H9 (cell line): ENCODE measurements at regions not wholly inside any gene's neighbourhood (a gene's known extent, or its start where the extent isn't known, plus 50 kb on each side); places are given as distances from the start of the nearest gene placed in this dataset.

ENCODE experiments used
- DNase-seq: peaks from one replicate; pipeline ENCODE4 v3.0.0-alpha.2; 2017
- H2AFZ ChIP-seq: one replicate; pipeline ENCODE4 v1.6.1; 2013; ENCODE audit warnings: mild to moderate bottlenecking, low read length, control low read depth, moderate library complexity
- H2AK5ac ChIP-seq: 2 replicates; pipeline ENCODE4 v1.6.1; 2013; ENCODE audit warnings: low read length, control low read depth, mixed read lengths; ENCODE audit not compliant: insufficient read length
- H2BK120ac ChIP-seq: one replicate; pipeline ENCODE4 v1.6.1; 2013; ENCODE audit warnings: low read depth, mild to moderate bottlenecking, low read length, control low read depth, inconsistent platforms; ENCODE audit not compliant: poor library complexity, severe bottlenecking
- H2BK12ac ChIP-seq: 2 replicates; pipeline ENCODE4 v1.6.1; 2013; ENCODE audit warnings: low read length, control low read depth, mixed read lengths, low read depth; ENCODE audit not compliant: insufficient read length
- H2BK15ac ChIP-seq: 2 replicates; pipeline ENCODE4 v1.6.1; 2013; ENCODE audit warnings: low read depth, low read length, control low read depth
- H2BK20ac ChIP-seq: one replicate; pipeline ENCODE4 v1.6.1; 2013; ENCODE audit warnings: low read depth, mild to moderate bottlenecking, low read length, control low read depth, inconsistent platforms; ENCODE audit not compliant: poor library complexity, severe bottlenecking
- H2BK5ac ChIP-seq: 2 replicates; pipeline ENCODE4 v1.6.1; 2013; ENCODE audit warnings: low read length, control low read depth, mixed read lengths; ENCODE audit not compliant: insufficient read length
- H3K14ac ChIP-seq: 2 replicates; pipeline ENCODE4 v1.6.1; 2013; ENCODE audit warnings: low read length, control low read depth; ENCODE audit not compliant: insufficient read depth
- H3K18ac ChIP-seq: 2 replicates; pipeline ENCODE4 v1.6.1; 2013; ENCODE audit warnings: low read depth, mild to moderate bottlenecking, mixed read lengths, low read length, control low read depth; ENCODE audit not compliant: insufficient read length
- H3K23ac ChIP-seq: 2 replicates; pipeline ENCODE4 v1.6.1; 2013; ENCODE audit warnings: low read length, control low read depth, mixed read lengths, low read depth; ENCODE audit not compliant: insufficient read length
- H3K23me2 ChIP-seq: 2 replicates; pipeline ENCODE4 v1.6.1; 2013; ENCODE audit warnings: low read depth, mild to moderate bottlenecking, mixed read lengths, low read length, control low read depth; ENCODE audit not compliant: insufficient read length, poor library complexity, severe bottlenecking
- H3K27ac ChIP-seq: 2 replicates; pipeline ENCODE4 v1.5.1; 2013; ENCODE audit warnings: low read length, control low read depth, mixed read lengths, low read depth; ENCODE audit not compliant: insufficient read length
- H3K27me3 ChIP-seq: 2 replicates; pipeline ENCODE4 v1.6.1; 2013; ENCODE audit warnings: low read length, control low read depth, inconsistent platforms; ENCODE audit not compliant: insufficient read depth
- H3K4ac ChIP-seq: 2 replicates; pipeline ENCODE4 v1.6.1; 2013; ENCODE audit warnings: low read depth, mild to moderate bottlenecking, control low read depth, inconsistent platforms, low read length, moderate library complexity
- H3K4me1 ChIP-seq: 2 replicates; pipeline ENCODE4 v1.6.1; 2013; ENCODE audit warnings: low read length, control low read depth, inconsistent platforms; ENCODE audit not compliant: insufficient read depth
- H3K4me2 ChIP-seq: 2 replicates; pipeline ENCODE4 v1.6.1; 2013; ENCODE audit warnings: low read length, control low read depth, mixed read lengths; ENCODE audit not compliant: insufficient read length, insufficient read depth
- H3K56ac ChIP-seq: 2 replicates; pipeline ENCODE4 v1.6.1; 2013; ENCODE audit warnings: low read depth, mild to moderate bottlenecking, mixed read lengths, low read length, control low read depth; ENCODE audit not compliant: insufficient read length
- H3K79me1 ChIP-seq: 2 replicates; pipeline ENCODE4 v1.6.1; 2013; ENCODE audit warnings: low read depth, mild to moderate bottlenecking, moderate library complexity, low read length, control low read depth, inconsistent platforms; ENCODE audit not compliant: insufficient read depth, poor library complexity, severe bottlenecking
- H3K79me2 ChIP-seq: 2 replicates; pipeline ENCODE4 v1.6.1; 2013; ENCODE audit warnings: low read length, control low read depth, inconsistent platforms; ENCODE audit not compliant: insufficient read depth
- H3K9ac ChIP-seq: 2 replicates; pipeline ENCODE4 v1.6.1; 2013; ENCODE audit warnings: low read length, control low read depth, mixed read lengths; ENCODE audit not compliant: insufficient read length; ENCODE audit errors: extremely low read depth
- H3K9me3 ChIP-seq: one replicate; pipeline ENCODE4 v1.6.1; 2013; ENCODE audit warnings: low read depth, low read length, inconsistent platforms; ENCODE audit not compliant: control insufficient read depth
- H3T11ph ChIP-seq: one replicate; pipeline ENCODE4 v1.6.1; 2013; ENCODE audit warnings: mild to moderate bottlenecking, low read length, control low read depth, inconsistent platforms
- H4K20me1 ChIP-seq: one replicate; pipeline ENCODE4 v1.6.1; 2013; ENCODE audit not compliant: control insufficient read depth, insufficient read length, insufficient read depth
- H4K5ac ChIP-seq: 2 replicates; pipeline ENCODE4 v1.6.1; 2013; ENCODE audit warnings: low read depth, mild to moderate bottlenecking, mixed read lengths, low read length, control low read depth; ENCODE audit not compliant: insufficient read length
- H4K8ac ChIP-seq: replicated peaks from 2 replicates; pipeline ENCODE4 v1.6.1; 2013; ENCODE audit warnings: low read length, control low read depth, mixed read lengths, low read depth; ENCODE audit not compliant: insufficient read length
- H4K91ac ChIP-seq: 2 replicates; pipeline ENCODE4 v1.6.1; 2013; ENCODE audit warnings: low read depth, mild to moderate bottlenecking, moderate library complexity, mixed read lengths, low read length, control low read depth; ENCODE audit not compliant: insufficient read length
- H3K27ac Mint-ChIP-seq, 3 experiments: 2 replicates in 2 of 3; 3 replicates in 1 of 3; pipeline ENCODE4 v1.8.0; 2020 to 2021; ENCODE audit warnings: mixed read lengths in 3 of 3, mild to moderate bottlenecking in 1 of 3, moderate library complexity in 1 of 3
- H3K27me3 Mint-ChIP-seq: 2 replicates; pipeline ENCODE4 v1.8.0; 2021; ENCODE audit warnings: low read depth, mild to moderate bottlenecking, moderate library complexity, mixed read lengths
- H3K36me3 Mint-ChIP-seq, 3 experiments: 2 replicates in 2 of 3; 3 replicates in 1 of 3; pipeline ENCODE4 v1.8.0; 2020 to 2021; ENCODE audit warnings: low read depth in 3 of 3, mixed read lengths in 3 of 3; ENCODE audit not compliant: insufficient read depth in 1 of 3
- H3K4me1 Mint-ChIP-seq, 2 experiments: 2 replicates each; pipeline ENCODE4 v1.8.0; 2020; ENCODE audit warnings: mixed read lengths in 2 of 2
- H3K4me3 Mint-ChIP-seq, 2 experiments: 2 replicates in 1 of 2; 3 replicates in 1 of 2; pipeline ENCODE4 v1.8.0; 2020 to 2021; ENCODE audit warnings: mild to moderate bottlenecking in 2 of 2, mixed read lengths in 2 of 2, moderate library complexity in 1 of 2
- H3K9me3 Mint-ChIP-seq, 2 experiments: 2 replicates in 1 of 2; 3 replicates in 1 of 2; pipeline ENCODE4 v1.8.0; 2020; ENCODE audit warnings: mild to moderate bottlenecking in 2 of 2, mixed read lengths in 2 of 2, moderate library complexity in 1 of 2
- CTCF ChIP-seq: fragments of 200-600 bp; sonication (generic); conservative IDR thresholded peaks from 3 replicates; pipeline ENCODE4 v1.8.0; 2021; ENCODE audit warnings: antibody characterized with exemption, mild to moderate bottlenecking
- WGBS: extraction: QIAGEN DNeasy Blood & Tissue Kit; methylation state at CpG from one replicate; pipeline ENCODE4 v1.1.7; 2013; ENCODE audit warnings: missing lambda C conversion rate, low lambda C conversion rate, mixed read lengths; ENCODE audit not compliant: insufficient read length; ENCODE audit errors: extremely low coverage; 5-methylcytosine and 5-hydroxymethylcytosine counted together

GRCh38 chr21:25387665-25388064 lies 219.6 kb downstream of the MRPL39 start:
- H4K20me1 ChIP-seq: no peaks in the 10 kb centered on the region
- H3K4me1 Mint-ChIP-seq: peaks cover 7 to 8% of the 10 kb centered on the region in 2 experiments
- H2BK5ac ChIP-seq: no peak overlapping the region
- no peaks in the 10 kb centered on the region for H3K79me2 ChIP-seq
- no peak overlapping the region for H3K18ac ChIP-seq
- H2BK20ac ChIP-seq: no peak overlapping the region
- no peak overlapping the region for H4K5ac ChIP-seq
- no peak overlapping the region for H3K27ac Mint-ChIP-seq
- no peaks in the 10 kb centered on the region for H3K23me2 ChIP-seq
- H2AK5ac ChIP-seq: no peak overlapping the region
- H3K9ac ChIP-seq: no peak overlapping the region
- no peaks in the 10 kb centered on the region for H3K27me3 Mint-ChIP-seq
- no peaks in the 10 kb centered on the region for H3K9me3 ChIP-seq
- H3K27ac ChIP-seq: no peak overlapping the region
- peaks cover 0 to 9% (median 0%) of the 10 kb centered on the region in 3 experiments; a peak in 3 of 7 replicates for H3K36me3 Mint-ChIP-seq
- H2AFZ ChIP-seq: peak overlapping the region; percentile 10
- H3T11ph ChIP-seq: no peak overlapping the region
- H3K9me3 Mint-ChIP-seq: peaks cover 5 to 6% of the 10 kb centered on the region in 2 experiments
- H2BK15ac ChIP-seq: no peak overlapping the region
- H3K27me3 ChIP-seq: no peaks in the 10 kb centered on the region
- no peak overlapping the region for H4K91ac ChIP-seq
- no peak overlapping the region for H3K4ac ChIP-seq
- DNase-seq: no peak
- no peak overlapping the region for H3K4me3 Mint-ChIP-seq
- H4K8ac ChIP-seq: no peak overlapping the region
- no peak overlapping the region for H3K4me2 ChIP-seq
- no peak overlapping the region for H3K23ac ChIP-seq
- no peaks in the 10 kb centered on the region for H3K79me1 ChIP-seq
- no peak overlapping the region for H3K14ac ChIP-seq
- no peaks in the 10 kb centered on the region; the same call in 1 of the 2 replicates for H3K4me1 ChIP-seq
- no peak overlapping the region for H2BK120ac ChIP-seq
- H3K56ac ChIP-seq: no peak overlapping the region
- no peak overlapping the region for H2BK12ac ChIP-seq
- no CpG with 5 or more reads among the region's 3 CpGs for WGBS
- TF ChIP-seq CTCF: no peak
